Fibroblast of lung (primary cell): ENCODE measurements at regions not wholly inside any gene's neighbourhood (a gene's known extent, or its start where the extent isn't known, plus 50 kb on each side); places are given as distances from the start of the nearest gene placed in this dataset.
A peak's percentile ranks its signal among the peaks of the same experiment; 100 is the strongest.

Source experiments
- DNase-seq, 2 donors: peaks; one replicate each; pipeline versions ENCODE4 v3.0.0 to v3.0.0-alpha.2; 2010; ENCODE audit warnings: low read depth in 2 of 2
- H2AFZ ChIP-seq: 2 replicates; pipeline ENCODE4 v1.5.1; 2012; ENCODE audit warnings: low read length, control low read depth, inconsistent platforms
- H3K27ac ChIP-seq: 2 replicates; pipeline ENCODE4 v1.5.1; 2011; ENCODE audit warnings: low read length, control low read depth; ENCODE audit not compliant: insufficient read depth
- H3K27me3 ChIP-seq: 2 replicates; pipeline ENCODE4 v1.5.1; 2011; ENCODE audit warnings: mild to moderate bottlenecking, low read length; ENCODE audit not compliant: control insufficient read depth, insufficient read depth
- H3K36me3 ChIP-seq: 2 replicates; pipeline ENCODE4 v1.5.1; 2011; ENCODE audit warnings: low read length; ENCODE audit not compliant: control insufficient read depth, insufficient read depth
- H3K4me1 ChIP-seq: 2 replicates; pipeline ENCODE4 v1.5.1; 2011; ENCODE audit warnings: low read length; ENCODE audit not compliant: control insufficient read depth, insufficient read depth; ENCODE audit errors: extremely low read depth
- H3K4me2 ChIP-seq: 2 replicates; pipeline ENCODE4 v1.5.1; 2011; ENCODE audit warnings: low read length, control low read depth; ENCODE audit not compliant: insufficient read depth; ENCODE audit errors: extremely low read depth
- H3K4me3 ChIP-seq, 4 experiments: fragments of 200-600 bp in 1 of 4; sonication (generic) in 1 of 4; replicated peaks in 1 of 4; 2 replicates each; pipeline ENCODE4 v1.5.1; 2011 to 2016; ENCODE audit warnings: low read length in 4 of 4, low read depth in 3 of 4, mild to moderate bottlenecking in 3 of 4, control low read depth in 2 of 4, inconsistent platforms in 1 of 4, mixed read lengths in 1 of 4; ENCODE audit not compliant: insufficient read depth in 1 of 4; ENCODE audit errors: control extremely low read depth in 1 of 4
- H3K79me2 ChIP-seq: 2 replicates; pipeline ENCODE4 v1.5.1; 2012; ENCODE audit warnings: mild to moderate bottlenecking, low read length, inconsistent platforms; ENCODE audit not compliant: control insufficient read depth, insufficient read depth
- H3K9ac ChIP-seq: 2 replicates; pipeline ENCODE4 v1.5.1; 2011; ENCODE audit warnings: mild to moderate bottlenecking, low read length, control low read depth; ENCODE audit not compliant: insufficient read depth
- H3K9me3 ChIP-seq: 2 replicates; pipeline ENCODE4 v1.5.1; 2012; ENCODE audit warnings: low read depth, low read length; ENCODE audit not compliant: control insufficient read depth, insufficient read depth
- H4K20me1 ChIP-seq: 2 replicates; pipeline ENCODE4 v1.5.1; 2011; ENCODE audit warnings: low read length; ENCODE audit not compliant: control insufficient read depth, insufficient read depth; ENCODE audit errors: extremely low read depth
- CTCF ChIP-seq, 2 donors: IDR thresholded peaks in 1 of 2; conservative IDR thresholded peaks in 1 of 2; 1 replicate in 1 of 2; 2 replicates in 1 of 2; pipeline ENCODE4 v1.5.1; 2011 to 2012; ENCODE audit warnings: low read length in 2 of 2, control low read depth in 1 of 2, inconsistent platforms in 1 of 2, low read depth in 1 of 2, mild to moderate bottlenecking in 1 of 2
- EZH2 ChIP-seq: IDR thresholded peaks from 2 replicates; pipeline ENCODE4 v1.5.1; 2012; ENCODE audit warnings: low read length, control low read depth, mild to moderate bottlenecking; ENCODE audit errors: missing control alignments

- H4K20me1 ChIP-seq = no peaks in the 10 kb centered on the region
- TF ChIP-seq EZH2 (no peak), CTCF (conservative IDR thresholded peaks at IDR 0.05 in 1 of 2, IDR thresholded peaks at IDR 0.05 in 1 of 2; ENCODE audit: low read depth in 1 of 2, low read length in 2 of 2) (no peak)
- H3K4me2 ChIP-seq = no peak overlapping the region
- no peaks in the 10 kb centered on the region for H3K79me2 ChIP-seq
- H3K4me3 ChIP-seq = no peak overlapping the region
- no peaks in the 10 kb centered on the region for H3K4me1 ChIP-seq
- no peaks in the 10 kb centered on the region for H3K9me3 ChIP-seq
- no peaks in the 10 kb centered on the region for H3K36me3 ChIP-seq
- DNase-seq = no peak
- H3K27me3 ChIP-seq = no peaks in the 10 kb centered on the region
- no peak overlapping the region for H3K9ac ChIP-seq
- no peak overlapping the region for H3K27ac ChIP-seq
- no peak overlapping the region for H2AFZ ChIP-seq
Observed at GRCh38 chr9:88721495-88722279, 186.7 kb downstream of the NXNL2 start.

- Histone ChIP-seq H3K9me3 (no peaks in the 10 kb centered on the region), H3K27me3 (no peaks in the 10 kb centered on the region), H3K36me3 (no peaks in the 10 kb centered on the region), H3K4me1 (no peaks in the 10 kb centered on the region), H3K27ac (no peak overlapping the region), H2AFZ (no peak overlapping the region), H4K20me1 (no peaks in the 10 kb centered on the region), H3K79me2 (no peaks in the 10 kb centered on the region), H3K4me2 (no peak overlapping the region), H3K4me3 (no peak overlapping the region), H3K9ac (no peak overlapping the region)
- DNase-seq = peak in 1 of 2 donors; percentile 50
- TF ChIP-seq CTCF (conservative IDR thresholded peaks at IDR 0.05 in 1 of 2, IDR thresholded peaks at IDR 0.05 in 1 of 2; ENCODE audit: low read depth in 1 of 2, low read length in 2 of 2) = peak; percentile 34 to 59
- no peak for TF ChIP-seq EZH2
Observed at GRCh38 chr9:88722753-88723152, 187.8 kb downstream of the NXNL2 start.

- Histone ChIP-seq H3K27me3 (no peaks in the 10 kb centered on the region), H3K9me3 (no peaks in the 10 kb centered on the region), H3K4me3 (no peak overlapping the region), H3K4me1 (no peaks in the 10 kb centered on the region), H3K9ac (no peak overlapping the region), H3K27ac (no peak overlapping the region), H4K20me1 (no peaks in the 10 kb centered on the region), H2AFZ (no peak overlapping the region), H3K79me2 (no peaks in the 10 kb centered on the region), H3K36me3 (no peaks in the 10 kb centered on the region), H3K4me2 (no peak overlapping the region)
- no peak for DNase-seq
- TF ChIP-seq CTCF (conservative IDR thresholded peaks at IDR 0.05 in 1 of 2, IDR thresholded peaks at IDR 0.05 in 1 of 2; ENCODE audit: low read depth in 1 of 2, low read length in 2 of 2) = no peak
- no peak for TF ChIP-seq EZH2
Observed at GRCh38 chr9:88723751-88724150, 188.8 kb downstream of the NXNL2 start.
